DOHH2 (cell line): ENCODE measurements at regions not wholly inside any gene's neighbourhood (a gene's known extent, or its start where the extent isn't known, plus 50 kb on each side); places are given as distances from the start of the nearest gene placed in this dataset.

Source experiments
- CTCF ChIP-seq: fragments of 200-600 bp; sonication (generic); IDR thresholded peaks from one replicate; pipeline ENCODE4 v1.5.1; 2014; ENCODE audit warnings: antibody characterized with exemption, mild to moderate bottlenecking, low read depth, low read length; ENCODE audit not compliant: poor library complexity, severe bottlenecking
- EZH2phosphoT487 ChIP-seq: fragments of 200-600 bp; sonication (generic); IDR thresholded peaks from 2 replicates; pipeline ENCODE4 v1.6.1; 2017; ENCODE audit warnings: borderline replicate concordance, mild to moderate bottlenecking, antibody characterized with exemption, low read length, moderate library complexity, mixed read lengths

GRCh38 chr5:87844866-87845265 lies 423.8 kb downstream of the TMEM161B start:
- no peak for TF ChIP-seq CTCF
- TF ChIP-seq EZH2phosphoT487, result no peak
